ENCODE measurements at regions not wholly inside any gene's neighbourhood (a gene's known extent, or its start where the extent isn't known, plus 50 kb on each side); places are given as distances from the start of the nearest gene placed in this dataset.

DNA sequence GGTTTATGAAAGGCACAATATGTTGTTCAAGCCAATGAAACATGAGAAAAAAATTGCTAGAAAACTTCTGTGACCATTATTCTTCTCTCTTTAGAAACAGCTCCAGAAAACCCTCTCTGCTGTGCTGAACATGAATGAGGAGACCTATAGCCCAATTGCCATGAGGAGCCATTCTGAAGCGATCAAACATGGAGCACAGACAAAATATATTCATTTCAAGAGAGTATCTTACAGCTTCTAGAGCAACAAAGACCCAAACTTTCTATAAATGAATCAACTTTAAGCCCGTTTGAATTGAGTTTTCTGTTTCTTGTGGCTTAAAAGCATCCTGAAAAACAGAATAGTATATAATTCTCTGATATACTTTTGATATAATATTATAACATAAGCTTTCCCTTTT, 83.4 kb upstream of the UCN3 start:
- Histone ChIP-seq H3K27ac (no peak overlapping the region), H3K9me3 (no peaks in the 10 kb centered on the region), H3K4me3 (no peak overlapping the region), H3K36me3 (no peaks in the 10 kb centered on the region), H3K4me1 (peaks cover 0 to 30% of the 10 kb centered on the region in 2 donors), H3K27me3 (no peaks in the 10 kb centered on the region)
- ATAC-seq (no peak), DNase-seq (no peak)
- intact Hi-C loops (cut with DNase I), result loop anchor here in 1 of 2 donors (5.0 kb wide), 1 partner anchor 429 kb away; no protein-coding TSS in a partner anchor
- no peak for TF ChIP-seq CTCF (IDR thresholded peaks at IDR 0.05)

- intact Hi-C loops (cut with DNase I), result loop anchor here in 1 of 2 donors (5.0 kb wide), 1 partner anchor 430 kb away; no protein-coding TSS in a partner anchor
- Histone ChIP-seq H3K36me3 (no peaks in the 10 kb centered on the region), H3K27ac (no peak overlapping the region), H3K9me3 (no peaks in the 10 kb centered on the region), H3K27me3 (no peaks in the 10 kb centered on the region), H3K4me1 (peaks cover 0 to 30% of the 10 kb centered on the region in 2 donors), H3K4me3 (no peak overlapping the region)
- DNase-seq (peak in 1 of 4 donors; percentile 59), ATAC-seq (peak; percentile 83)
- TF ChIP-seq CTCF (IDR thresholded peaks at IDR 0.05), result no peak
Observed at GRCh38 chr10:5282137-5282536, 82.6 kb upstream of the UCN3 start.

DNA sequence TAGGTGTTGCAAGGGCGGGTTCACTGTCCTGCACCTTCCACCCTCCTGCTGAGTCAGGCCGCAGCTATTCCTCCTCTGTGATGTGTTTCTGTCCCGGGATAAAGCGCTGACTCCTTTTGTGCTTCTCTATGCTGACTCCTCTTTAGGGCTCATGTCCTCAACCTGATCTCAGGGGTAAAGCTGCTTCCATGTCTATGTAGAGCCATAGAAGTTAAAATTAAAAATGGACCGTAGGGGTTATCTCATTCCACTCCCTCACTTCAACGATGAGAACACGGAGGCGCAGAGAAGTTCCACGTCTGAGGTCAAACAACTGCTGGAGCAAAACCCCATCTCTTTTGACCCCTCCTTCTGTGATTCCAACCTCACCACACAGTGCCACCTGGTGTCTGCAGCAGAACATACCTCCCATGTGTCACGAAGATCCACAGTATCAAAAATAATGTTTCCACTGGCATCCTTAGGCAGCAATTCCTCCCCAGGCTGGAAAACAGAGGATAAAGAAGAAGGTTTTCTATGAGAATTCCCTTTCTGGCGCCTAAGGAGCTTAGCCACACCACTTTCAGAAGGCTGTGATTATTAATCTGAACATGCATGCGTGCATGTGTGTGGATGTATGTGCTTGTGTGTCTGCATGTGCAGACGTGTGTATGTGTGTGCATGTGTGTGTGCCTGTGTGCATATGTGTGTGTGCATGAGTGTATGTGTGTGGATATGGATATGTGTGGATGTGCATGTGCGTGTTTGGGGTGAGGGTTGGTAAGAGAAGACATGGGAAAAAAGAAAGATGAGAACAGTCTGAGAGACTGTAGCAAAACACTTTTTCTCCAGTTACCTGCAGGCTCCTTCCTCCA, 81.2 kb upstream of the UCN3 start:
- H3K27ac ChIP-seq, result peak overlapping the region in 1 of 2 donors; percentile 76
- H3K36me3 ChIP-seq, result no peaks in the 10 kb centered on the region
- H3K4me1 ChIP-seq, result peaks cover 0 to 30% of the 10 kb centered on the region in 2 donors
- peak; percentile 91 for ATAC-seq
- H3K4me3 ChIP-seq, result no peak overlapping the region
- intact Hi-C loops (cut with DNase I), result loop anchor here in 1 of 2 donors (5.0 kb wide), 1 partner anchor 431 kb away; no protein-coding TSS in a partner anchor
- peak in 3 of 4 donors; percentile 31 to 66 (median 54) for DNase-seq
- H3K27me3 ChIP-seq, result no peaks in the 10 kb centered on the region
- H3K9me3 ChIP-seq, result no peaks in the 10 kb centered on the region
- TF ChIP-seq CTCF (IDR thresholded peaks at IDR 0.05), result peak; percentile 58 to 68

- Histone ChIP-seq H3K4me1 (peaks cover 0 to 30% of the 10 kb centered on the region in 2 donors), H3K4me3 (no peak overlapping the region), H3K27ac (peak overlapping the region in 1 of 2 donors; percentile 76), H3K9me3 (no peaks in the 10 kb centered on the region), H3K27me3 (no peaks in the 10 kb centered on the region), H3K36me3 (no peaks in the 10 kb centered on the region)
- DNase-seq, result no peak
- peak; percentile 54 for ATAC-seq
- no peak for TF ChIP-seq CTCF (IDR thresholded peaks at IDR 0.05)
- intact Hi-C loops (cut with DNase I), result loop anchor here in 1 of 2 donors (5.0 kb wide), 1 partner anchor 432 kb away; no protein-coding TSS in a partner anchor
Observed at GRCh38 chr10:5284311-5285057, 80.3 kb upstream of the UCN3 start.

DNA sequence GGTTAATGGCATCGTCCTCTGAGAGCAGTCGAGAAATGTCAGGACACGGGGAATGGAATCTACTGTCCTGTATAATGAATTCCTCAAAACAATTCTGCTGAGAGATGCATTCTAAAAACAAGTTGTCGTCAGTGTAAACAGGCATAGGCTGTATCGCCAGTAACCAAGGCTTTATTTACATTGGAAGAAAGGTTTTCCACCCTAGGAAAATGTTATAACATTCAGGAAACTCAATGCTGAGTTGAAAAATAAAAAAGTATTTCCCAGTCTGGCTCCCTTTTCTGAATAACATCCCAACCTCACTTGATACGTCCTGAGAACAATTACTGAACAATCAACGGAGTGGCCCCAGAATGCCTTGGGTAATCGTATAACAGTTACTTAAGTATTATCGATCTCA, 79.6 kb upstream of the UCN3 start:
- TF ChIP-seq CTCF (IDR thresholded peaks at IDR 0.05), result no peak
- peaks cover 0 to 30% of the 10 kb centered on the region in 2 donors for H3K4me1 ChIP-seq
- no peaks in the 10 kb centered on the region for H3K9me3 ChIP-seq
- peak overlapping the region in 1 of 2 donors; percentile 76 for H3K27ac ChIP-seq
- ATAC-seq, result no peak
- H3K4me3 ChIP-seq, result no peak overlapping the region
- DNase-seq, result no peak
- no peaks in the 10 kb centered on the region for H3K27me3 ChIP-seq
- H3K36me3 ChIP-seq, result no peaks in the 10 kb centered on the region
- intact Hi-C loops (cut with DNase I), result no loop called here

Measured in left lung (tissue), 4 donors.